HG03159 (cell line): ENCODE measurements at regions not wholly inside any gene's neighbourhood (a gene's known extent, or its start where the extent isn't known, plus 50 kb on each side); places are given as distances from the start of the nearest gene placed in this dataset.
"Not testable (repeated sequence)": the region's sequence is repeated elsewhere in the genome, so short reads cannot be mapped to it uniquely, and the experiment has no call there.

Source experiments
- ATAC-seq: cut with Tn5 transposase; IDR thresholded peaks from one replicate; pipeline ENCODE4 v1.9.1; 2021; ENCODE audit warnings: mild to moderate bottlenecking, moderate library complexity; ENCODE audit not compliant: unreplicated experiment

- ATAC-seq: no peak
Observed at GRCh38 chrX:13428053-13428786, 108.4 kb upstream of the ATXN3L start.

GRCh38 chrX:13427441-13428052 is 107.7 kb upstream of the ATXN3L start:
- no peak for ATAC-seq

- no peak for ATAC-seq
Observed at GRCh38 chrX:13420545-13421183, 100.8 kb upstream of the ATXN3L start.

GRCh38 chrX:13419918-13420317 is 100.1 kb upstream of the ATXN3L start:
- no peak for ATAC-seq

GRCh38 chrX:13419276-13419675 is 99.4 kb upstream of the ATXN3L start:
- ATAC-seq: no peak

- no peak for ATAC-seq
Observed at GRCh38 chrX:13418126-13419097, 98.6 kb upstream of the ATXN3L start.

GRCh38 chrX:13415509-13415908 is 95.7 kb upstream of the ATXN3L start:
- ATAC-seq: no peak

GRCh38 chrX:13414006-13414647 is 94.3 kb upstream of the ATXN3L start:
- ATAC-seq: no peak

- no peak for ATAC-seq
Observed at GRCh38 chrX:13412208-13412600, 92.4 kb upstream of the ATXN3L start.

- no peak for ATAC-seq
Observed at GRCh38 chrX:13411496-13412207, 91.8 kb upstream of the ATXN3L start.

- ATAC-seq: not testable (repeated sequence)
Observed at GRCh38 chrX:13408599-13408998, 88.7 kb upstream of the ATXN3L start.

GRCh38 chrX:13404777-13405176 is 84.9 kb upstream of the ATXN3L start:
- not testable (repeated sequence) for ATAC-seq

GRCh38 chrX:13404364-13404763 is 84.5 kb upstream of the ATXN3L start:
- no peak for ATAC-seq

GRCh38 chrX:13401724-13402123 is 81.9 kb upstream of the ATXN3L start:
- no peak for ATAC-seq

GRCh38 chrX:13398839-13399238 is 79.0 kb upstream of the ATXN3L start:
- ATAC-seq: no peak

GRCh38 chrX:13397878-13398818 is 78.3 kb upstream of the ATXN3L start:
- no peak for ATAC-seq

GRCh38 chrX:13396924-13397323 is 77.1 kb upstream of the ATXN3L start:
- ATAC-seq: no peak

- ATAC-seq: no peak
Observed at GRCh38 chrX:13389501-13389900, 69.6 kb upstream of the ATXN3L start.
